NCI-H460 (cell line): ENCODE measurements at regions not wholly inside any gene's neighbourhood (a gene's known extent, or its start where the extent isn't known, plus 50 kb on each side); places are given as distances from the start of the nearest gene placed in this dataset.
"Not testable (repeated sequence)": the region's sequence is repeated elsewhere in the genome, so short reads cannot be mapped to it uniquely, and the experiment has no call there.

ENCODE experiments used
- DNase-seq: peaks from one replicate; pipeline ENCODE4 v3.0.0-alpha.2; 2016; ENCODE audit warnings: low read depth; ENCODE audit errors: extremely low read depth

DNA sequence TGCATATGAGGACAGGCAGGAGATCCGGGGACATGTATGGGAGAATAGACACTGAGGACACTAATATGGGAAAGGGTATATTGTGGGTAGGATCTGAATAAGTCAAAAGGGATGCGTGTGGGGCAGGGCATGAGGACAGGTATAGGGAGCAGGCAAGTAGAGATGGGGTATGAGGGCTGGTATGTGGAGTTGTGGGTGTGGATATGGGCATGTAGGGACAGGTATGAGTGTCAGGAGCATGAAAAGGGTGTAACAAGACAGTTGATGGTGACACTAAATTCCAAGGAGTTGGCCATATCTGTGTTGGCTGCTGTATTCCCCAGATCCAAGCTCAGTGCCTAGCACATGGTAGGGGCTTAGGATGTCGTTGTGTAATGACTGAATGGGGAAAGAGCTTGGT, 84.4 kb upstream of the PAX2 start:
- DNase-seq, result no peak

DNA sequence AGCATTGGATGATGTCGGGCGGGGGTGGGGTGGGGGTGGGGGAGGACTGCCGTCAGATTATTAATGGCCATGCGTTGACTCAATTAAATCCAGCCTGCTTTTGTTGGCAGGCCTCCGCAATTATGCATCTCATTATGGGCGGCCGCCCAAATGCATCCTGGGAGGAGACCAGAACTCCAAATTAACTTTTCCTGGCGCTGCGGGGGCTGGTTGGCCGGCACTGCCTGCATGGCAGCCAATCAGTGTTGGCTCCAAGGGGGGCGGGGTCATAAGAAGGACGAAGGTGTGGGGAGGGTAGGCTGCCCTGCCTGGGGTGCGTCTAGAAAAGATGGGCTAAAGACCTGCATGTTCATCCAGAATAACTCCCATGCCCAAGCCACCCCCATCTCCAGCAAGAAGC, 83.9 kb upstream of the PAX2 start:
- no peak for DNase-seq

DNA sequence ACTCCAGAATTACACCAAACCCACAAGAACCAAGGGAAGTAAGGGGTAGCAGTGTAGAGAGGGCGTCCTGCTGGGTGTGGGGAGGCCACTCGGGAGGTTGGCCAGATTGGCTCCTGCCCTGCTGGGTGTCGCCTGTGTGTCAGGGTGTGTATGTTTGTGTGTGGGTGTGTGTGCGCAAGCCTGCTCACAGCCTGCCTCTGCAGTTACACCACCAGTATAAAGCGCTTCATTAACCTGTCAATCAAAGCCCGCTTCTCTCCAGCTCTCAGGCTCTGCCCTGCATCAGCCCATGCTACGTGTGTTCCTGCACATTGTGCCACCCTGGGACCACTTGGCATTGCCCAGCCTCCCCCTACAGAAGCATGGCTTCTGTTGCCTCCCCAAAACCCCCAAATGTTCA, 83.3 kb upstream of the PAX2 start:
- no peak for DNase-seq

DNA sequence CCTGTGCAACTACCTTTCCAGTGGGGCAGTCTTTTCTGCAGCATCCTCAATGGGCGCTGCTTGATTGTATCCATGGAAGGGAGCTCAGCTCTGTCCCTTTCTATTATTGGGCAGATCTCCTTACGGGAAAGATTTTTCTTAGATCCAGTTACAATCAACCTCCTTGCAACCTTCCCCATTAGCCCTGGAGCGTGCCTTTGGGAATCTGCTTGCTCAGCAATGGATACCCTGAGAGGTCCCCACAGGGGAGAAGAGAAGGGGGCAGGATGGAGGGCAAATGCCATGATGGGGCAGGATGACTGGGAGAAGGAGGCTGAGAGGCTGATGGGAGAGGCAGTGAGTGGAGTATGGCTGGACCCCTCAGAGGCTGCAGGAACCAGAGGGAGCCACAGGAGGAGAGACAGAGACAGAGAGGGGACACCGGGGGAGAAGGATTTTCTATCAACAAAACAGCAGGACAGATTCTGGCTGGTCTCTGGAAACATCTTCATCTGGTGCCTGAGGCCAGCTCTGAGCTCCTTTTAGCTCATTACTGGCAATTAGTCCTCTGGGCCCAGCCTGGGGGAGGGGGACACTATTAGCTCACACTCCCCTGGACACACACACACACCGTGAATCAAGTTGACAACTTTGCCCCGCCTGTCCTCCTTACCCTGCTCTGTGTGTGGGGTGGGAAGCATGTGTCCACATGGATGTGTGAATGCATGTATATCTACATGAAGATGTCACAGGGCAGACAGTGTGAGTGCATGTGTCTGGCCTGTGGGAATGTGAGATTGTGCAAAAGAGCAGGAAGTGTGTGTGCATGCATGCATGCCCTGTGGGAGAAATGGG, 80.8 kb upstream of the PAX2 start:
- no peak for DNase-seq

DNA sequence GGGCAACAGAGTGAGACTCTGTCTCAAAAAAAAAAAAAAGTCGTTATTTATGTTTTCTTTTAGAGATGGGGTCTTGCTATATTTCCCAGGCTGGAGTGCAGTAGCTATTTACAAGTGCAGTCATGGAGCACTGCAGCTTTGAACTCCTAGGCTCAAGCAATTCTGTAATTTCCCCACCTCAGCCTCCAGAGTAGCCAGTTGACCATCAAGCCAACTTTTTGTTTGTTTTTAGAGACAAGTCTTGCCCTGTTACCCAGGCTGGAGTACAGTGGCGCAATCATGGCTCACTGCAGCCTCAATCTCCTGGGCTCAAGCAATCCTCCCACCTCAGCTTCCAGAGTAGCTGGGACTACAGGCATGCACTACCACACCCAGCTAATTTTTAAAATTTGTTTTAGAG, 78.7 kb upstream of the PAX2 start:
- not testable (repeated sequence) for DNase-seq

DNA sequence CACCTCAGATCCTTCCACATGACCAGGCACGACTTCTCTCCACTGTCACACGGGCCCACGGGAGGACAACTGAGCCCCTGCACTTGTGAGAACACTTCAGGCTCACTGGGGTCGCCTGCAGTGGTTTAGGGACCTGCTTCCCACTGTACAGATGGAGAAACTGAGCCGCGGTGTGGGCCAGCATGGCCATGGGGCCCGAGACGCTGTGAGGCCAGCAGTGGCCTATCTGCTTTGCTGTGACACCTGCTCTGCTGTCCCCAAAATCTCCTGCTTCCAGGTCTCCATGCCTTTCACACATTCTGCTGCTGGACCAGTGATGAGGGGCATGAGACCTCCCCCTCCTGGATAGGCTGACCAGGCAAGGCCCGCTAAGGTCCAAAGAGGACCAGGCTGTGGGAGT, 75.8 kb upstream of the PAX2 start:
- no peak for DNase-seq

DNA sequence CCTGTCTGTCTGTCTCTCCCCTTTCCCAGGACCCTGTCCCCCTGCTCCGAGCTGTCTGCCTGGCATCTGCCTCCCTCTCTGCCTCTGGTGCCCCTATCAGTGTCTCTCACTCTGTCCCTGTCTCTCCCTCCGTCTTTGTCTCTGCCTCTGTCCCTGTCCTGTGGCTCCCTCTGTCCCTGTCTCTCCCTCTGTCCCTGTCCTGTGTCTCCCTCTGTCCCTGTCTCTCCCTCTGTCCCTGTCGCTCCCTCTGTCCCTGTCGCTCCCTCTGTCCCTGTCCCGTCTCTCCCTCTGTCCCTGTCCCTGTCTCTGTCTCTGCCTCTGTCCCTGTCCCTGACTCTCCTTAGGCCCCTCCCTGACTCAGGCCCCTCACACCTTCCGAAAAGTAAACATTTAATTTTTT, 75.0 kb upstream of the PAX2 start:
- DNase-seq, result no peak

DNA sequence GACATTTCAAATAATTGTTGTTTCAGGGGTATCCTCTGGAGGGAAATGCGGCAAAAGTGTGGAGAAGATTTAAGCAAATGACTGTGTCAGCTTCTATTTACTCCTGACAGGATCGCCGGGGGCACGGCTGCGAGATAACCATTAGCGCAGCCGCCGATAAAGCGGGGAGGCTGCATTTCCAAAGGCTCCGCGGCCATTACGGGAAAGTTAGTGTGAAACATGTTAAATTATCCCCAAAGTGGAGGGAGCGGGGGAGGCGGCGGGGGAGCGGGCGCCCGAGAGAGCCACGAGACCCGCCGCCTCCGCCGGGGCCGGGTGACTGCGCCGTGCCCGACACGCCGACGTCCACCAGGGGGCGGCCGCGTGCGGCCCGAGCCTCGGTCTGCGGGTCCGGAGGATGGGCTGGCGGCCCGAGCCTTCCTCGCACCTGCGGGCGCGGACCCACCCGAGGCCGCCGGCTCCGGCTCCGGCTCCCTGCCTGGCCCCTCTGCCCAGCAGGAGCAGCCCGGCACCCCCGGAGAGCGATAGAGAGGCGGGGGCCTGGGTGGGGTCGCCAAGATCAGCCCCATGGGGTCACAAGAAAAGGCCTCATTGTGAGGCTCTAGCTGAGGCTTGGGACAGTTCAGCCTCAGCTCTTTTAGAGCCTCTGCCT, 74.4 kb upstream of the PAX2 start:
- DNase-seq, result no peak

DNA sequence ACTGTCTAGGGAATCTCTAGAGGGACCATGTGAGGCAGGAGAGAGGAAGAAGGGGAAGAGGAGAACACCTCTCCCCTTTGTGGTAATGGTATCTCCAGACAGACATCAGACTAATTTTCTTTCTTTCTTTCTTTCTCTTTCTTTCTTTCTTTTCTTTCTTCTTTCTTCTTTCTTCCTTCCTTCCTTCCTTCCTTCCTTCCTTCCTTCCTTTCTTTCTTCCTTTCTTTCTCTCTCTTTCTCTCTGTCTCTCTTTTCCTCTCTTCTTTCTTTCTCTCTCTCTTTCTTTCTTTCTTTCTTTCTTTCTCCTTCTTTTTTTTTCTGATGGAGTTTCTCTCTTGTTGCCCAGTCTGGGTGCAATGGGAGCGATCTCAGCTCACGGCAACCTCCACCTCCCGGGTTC, 73.2 kb upstream of the PAX2 start:
- DNase-seq, result no peak

DNA sequence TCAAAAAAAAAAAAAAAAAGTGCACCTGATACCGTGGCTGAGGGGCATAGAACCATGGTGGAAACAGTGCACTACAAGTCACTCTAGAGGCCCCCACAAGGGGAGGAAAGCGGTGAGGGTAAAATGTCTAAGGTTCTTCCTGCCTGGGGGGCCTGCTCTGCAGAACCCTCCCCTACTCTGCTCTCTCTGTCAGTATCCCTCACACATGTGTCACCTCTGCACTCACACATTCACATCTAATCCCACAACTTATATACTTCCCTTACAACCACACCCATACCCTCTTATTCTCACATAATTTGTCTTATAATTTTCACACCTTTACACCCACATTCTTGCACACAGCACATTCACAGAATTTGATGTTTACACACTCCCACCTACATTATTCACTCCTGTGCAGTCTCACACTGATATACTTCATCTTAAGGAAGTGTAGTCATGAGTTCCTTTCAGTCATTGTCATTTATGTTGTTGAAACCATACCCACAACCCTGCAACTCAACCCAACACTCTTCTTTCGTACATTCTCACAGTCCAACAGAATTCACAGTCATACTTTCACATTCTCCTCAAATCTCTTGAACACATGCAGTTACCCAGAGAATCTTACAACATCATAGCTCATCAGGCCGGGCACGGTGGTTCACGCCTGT, 68.0 kb upstream of the PAX2 start:
- DNase-seq, result no peak

DNA sequence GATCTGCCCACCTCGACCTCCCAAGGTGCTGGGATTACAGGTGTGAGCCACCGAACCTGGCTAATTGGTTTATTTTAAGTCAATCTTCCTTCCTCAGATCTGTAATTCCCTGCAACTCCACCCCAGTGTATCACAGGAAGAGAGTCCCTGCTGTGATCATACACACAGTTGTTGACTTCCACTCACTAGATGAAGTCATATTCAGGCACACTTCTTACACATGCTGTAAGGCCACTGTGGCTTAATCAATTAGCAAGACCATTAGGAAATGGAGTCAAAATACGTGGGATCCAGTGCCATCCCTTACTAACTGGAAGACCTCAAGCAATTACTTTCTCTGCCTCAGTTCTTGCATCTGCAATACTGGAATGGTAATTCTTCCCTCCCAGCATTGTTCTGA, 66.1 kb upstream of the PAX2 start:
- no peak for DNase-seq

DNA sequence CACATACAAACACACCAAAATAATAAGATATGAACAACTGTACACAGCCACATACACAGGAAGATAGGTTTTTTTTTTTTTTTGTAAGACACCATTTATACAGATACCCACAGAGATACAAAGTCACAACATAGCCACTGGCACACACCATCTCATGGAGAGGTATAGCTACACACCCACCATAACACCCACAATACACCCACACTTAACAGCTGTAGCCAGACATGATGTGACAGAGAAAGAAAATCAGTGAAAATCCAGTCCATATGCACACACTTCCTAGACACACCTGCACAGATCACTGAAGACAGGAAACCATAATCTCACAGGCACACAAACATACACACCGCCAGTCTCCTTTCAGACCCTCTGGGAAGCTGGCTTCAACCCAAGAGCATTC, 62.4 kb upstream of the PAX2 start:
- DNase-seq, result no peak

DNA sequence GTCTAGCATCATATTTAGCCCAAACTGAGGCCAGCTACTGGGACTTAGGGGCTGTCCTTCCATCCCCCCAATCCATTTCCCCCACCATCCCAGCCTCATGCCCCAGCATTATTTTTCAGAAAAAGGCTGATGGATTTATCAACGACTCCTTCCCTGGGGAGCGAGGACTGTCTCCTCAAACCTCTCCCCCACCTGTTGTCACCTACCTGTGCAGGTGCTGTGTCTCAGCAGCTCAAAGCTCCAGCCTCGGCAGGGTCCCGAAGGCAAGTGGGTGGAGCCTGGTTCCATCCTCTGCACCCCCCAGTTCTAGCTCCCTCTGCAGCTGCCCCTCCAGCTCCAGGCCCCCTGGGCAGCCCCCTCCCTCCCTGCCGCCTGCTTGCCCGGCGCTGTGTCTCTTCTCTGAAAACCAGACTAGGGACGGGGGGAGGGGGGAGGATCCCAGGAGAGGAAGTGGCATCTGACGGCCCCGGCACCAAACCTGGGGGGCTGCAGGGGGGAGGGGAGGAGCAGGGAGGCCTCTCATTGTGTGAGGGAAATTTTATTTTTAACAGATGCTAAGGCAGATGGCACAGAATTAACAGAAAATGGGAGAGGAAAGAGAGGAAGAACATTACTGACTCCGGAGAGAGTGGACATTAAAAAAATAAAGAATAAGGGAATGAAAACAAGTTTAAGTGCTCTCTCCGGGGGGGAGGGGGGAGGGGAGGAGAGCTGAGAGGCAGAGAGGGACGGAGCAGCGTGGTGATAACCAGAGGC, 61.7 kb upstream of the PAX2 start:
- DNase-seq, result no peak

DNA sequence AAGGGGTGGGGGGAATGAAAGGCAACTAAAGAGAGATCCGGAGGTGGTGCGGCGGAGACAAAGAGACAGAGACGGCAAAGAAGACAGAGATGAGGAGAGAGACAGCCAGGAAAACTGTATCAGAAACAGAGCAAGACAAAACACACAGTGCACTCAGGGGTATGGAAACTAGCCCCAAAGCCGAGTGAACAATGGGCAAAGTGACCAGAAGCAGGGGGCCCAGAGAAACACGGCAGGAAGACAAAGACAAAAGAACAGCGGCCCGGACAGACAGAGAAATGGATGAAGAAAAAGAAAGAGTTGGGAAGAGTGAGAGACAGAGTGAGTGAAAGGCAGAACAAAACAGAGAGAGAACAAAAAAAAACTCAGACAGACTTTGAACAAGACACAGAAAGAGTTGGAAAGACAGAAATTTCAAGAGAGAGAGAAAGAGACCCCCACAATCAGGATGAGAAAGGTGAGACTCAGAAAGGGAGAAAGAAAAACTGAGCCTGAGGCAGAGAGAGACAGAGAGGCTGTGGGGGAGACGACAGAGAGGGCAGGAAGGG, 60.6 kb upstream of the PAX2 start:
- no peak for DNase-seq

DNA sequence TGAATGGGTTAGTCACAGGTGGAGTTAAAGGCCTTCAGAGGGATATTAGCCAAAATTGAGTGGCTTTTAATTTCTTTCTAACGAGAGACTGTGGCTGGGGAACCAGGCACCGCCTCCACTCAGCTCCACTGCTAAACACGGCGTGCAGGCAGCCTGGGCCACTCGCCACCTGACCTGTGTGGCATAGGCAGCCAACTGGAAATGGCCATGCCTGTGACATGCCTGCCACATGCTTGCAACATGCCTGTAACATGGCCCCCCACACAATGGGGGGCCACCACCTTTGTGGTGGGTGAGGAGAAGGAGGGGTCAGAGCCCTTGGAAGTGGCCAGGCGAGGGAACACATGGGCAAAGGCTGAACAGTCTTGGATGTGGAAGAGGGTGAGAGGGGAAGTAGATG, 60.1 kb upstream of the PAX2 start:
- no peak for DNase-seq

DNA sequence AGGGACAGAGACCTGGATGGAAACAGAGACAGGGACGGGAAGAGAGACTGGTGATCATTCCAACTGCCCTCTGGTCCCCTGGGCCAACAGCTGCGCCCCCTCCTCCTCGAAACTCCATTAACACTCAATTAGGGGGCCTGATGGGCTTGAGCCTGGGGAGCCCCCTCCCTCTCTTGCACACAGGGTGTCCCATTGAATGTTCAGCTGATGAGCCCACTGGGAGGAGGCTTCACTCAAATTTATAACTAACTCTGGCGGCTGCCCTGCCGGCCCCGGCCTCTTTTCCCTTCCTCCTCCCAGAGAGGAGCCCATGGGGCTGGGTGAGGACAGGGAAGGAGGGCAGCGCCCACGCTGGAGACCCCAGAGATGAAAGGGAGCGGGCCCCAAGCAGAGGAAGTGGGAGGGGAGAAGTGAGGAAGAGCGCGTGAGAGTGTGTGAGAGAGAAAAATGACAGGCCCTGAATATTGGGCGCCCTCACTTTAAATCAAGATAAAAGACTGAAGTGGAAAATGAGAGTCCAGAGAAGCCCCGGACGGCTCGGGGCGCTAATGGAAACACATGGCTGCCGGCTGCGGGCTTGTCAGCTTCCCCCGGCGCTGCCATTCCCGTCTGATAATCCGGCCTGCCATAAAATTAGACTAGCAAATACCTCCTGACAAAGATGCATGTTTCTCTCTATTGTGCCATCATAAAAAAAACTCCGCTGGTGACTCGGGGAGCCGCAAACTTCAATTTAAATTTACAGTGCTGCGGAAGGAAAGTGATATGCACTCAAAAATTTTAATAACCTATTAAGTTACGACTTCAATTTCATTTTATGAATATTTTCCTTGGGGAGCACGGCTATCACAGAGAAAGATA, 58.0 kb upstream of the PAX2 start:
- DNase-seq, result no peak

DNA sequence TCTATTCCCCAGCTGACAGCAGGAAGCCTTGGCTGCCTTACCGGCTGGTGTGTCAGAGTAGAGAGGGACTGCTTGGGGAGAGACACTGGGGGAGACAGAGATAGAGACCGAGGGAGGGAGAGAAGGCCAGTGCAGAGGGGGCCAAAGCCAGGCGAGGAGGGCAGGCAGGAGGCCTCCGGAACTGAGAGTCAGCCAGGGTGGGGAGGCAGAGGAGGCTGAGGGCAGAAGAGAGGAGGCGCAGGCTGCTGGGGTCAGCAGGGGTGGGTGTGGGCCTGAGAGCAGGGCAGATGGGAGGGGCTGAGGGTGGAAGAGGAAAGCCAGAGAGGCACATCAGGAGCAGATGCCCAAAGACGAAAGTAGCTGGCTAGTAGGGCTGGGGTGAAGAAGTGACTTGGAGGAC, 57.2 kb upstream of the PAX2 start:
- no peak for DNase-seq

DNA sequence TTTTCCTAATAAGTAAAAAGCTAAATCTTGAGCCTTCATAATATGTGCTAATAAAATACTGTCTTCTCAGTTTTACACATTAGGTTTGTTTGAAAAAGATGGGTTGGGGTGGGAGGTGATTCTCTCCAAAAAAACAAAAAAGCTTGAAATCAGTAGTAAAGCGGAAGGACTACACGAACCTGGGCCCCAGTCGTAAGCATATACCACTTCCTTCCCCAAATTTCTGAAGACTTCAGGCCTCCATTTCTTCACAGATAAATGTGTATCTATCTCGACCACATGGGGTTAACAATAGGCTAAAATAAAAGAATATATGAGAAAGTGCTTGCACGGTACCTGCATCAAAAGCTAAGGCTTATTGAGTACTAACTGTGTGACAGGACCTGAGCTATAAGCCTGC, 51.6 kb upstream of the PAX2 start:
- no peak for DNase-seq
